T-helper 1 cell treated with Interleukin-12 subunit alpha and Interleukin-12 subunit beta and Interleukin-4 antibody, amounts not matched to agents 30 ng/mL and 1 ng/mL, for 36 hours (primary cell): ENCODE measurements at regions not wholly inside any gene's neighbourhood (a gene's known extent, or its start where the extent isn't known, plus 50 kb on each side); places are given as distances from the start of the nearest gene placed in this dataset.

Experiments used
- intact Hi-C: fragments of 100-400 bp; cut with micrococcal nuclease; formaldehyde crosslinking; loops from one replicate; pipeline ENCODE4 v1.15.1; 2024

DNA sequence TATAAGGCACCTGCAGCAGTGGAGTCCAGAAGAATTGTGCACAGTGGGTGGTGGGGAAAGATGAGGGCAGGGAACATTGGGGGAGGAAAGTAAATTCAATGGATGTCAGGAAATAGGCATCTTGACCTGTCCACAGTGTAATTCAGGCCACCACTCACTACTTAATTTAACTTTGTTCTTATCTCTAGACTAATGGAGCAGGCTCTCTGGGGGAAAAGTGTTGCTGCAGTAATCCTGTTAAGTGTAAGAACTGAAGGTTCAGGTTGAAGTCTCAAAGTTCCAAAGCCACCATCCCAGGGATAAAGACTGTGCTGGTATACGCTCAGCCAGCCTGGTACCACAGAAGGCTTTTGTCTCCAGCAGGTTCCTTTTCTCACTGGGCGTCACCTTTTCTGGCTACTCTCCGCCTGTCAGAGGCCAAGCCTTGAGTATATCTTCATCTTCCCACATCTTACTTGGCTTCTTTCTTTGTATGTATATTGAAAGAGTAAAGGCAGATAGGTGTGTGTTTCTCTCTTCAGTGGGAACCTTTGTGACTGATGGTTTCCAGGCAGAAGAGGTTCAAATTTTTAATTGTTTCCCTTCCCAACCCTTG, 150.9 kb upstream of the DMRT1 start:
- intact Hi-C loops = no loop called here

DNA sequence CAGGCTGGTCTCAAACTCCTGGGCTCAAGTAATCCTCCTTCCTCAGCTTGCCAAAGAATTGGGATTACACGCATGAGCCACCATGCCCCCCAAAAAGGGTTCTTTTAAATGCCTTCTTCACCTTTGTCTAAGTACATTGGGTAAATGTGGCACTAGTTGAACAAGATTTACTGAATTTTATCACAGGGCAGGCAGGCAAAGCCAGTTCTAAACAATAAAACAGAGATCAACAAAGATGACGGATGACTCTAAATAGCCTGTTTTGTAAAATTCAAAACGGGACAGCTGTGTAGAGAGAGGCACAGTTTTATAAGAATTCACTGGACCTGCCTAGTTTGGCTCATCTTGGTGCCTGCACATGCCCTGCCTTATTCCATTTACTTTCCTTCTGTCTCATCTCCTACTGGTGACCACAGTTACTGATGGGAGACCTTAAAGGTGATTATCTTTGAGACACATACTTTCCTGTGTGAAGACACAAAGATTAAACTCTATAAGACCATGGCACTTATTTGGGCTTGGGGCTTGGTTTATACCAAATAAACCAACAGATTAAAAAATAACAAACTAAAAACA, 149.6 kb upstream of the DMRT1 start:
- intact Hi-C loops = no loop called here

DNA sequence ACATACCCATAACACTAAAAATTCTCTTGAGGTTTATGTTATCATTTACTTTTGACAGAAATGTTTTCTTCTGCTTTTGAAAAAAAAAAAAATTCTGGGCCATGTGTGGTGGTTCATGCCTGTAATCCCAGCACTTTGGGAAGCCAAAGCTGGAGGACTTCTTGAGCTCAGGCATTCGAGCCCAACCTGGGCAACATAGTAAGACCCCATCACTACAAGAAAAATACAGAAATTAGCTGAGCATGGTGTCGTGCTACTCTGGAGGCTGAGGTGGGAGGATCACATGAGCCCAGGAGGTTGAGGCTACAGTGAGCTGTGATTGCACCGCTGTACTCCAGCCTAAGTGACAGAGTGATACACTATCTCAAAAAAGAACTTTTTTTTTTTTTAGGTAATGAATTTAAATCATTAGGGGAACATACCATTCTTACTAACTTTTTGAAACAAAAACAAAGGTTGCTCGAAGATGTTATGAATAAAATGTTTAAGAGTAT, 148.8 kb upstream of the DMRT1 start:
- intact Hi-C loops = no loop called here

DNA sequence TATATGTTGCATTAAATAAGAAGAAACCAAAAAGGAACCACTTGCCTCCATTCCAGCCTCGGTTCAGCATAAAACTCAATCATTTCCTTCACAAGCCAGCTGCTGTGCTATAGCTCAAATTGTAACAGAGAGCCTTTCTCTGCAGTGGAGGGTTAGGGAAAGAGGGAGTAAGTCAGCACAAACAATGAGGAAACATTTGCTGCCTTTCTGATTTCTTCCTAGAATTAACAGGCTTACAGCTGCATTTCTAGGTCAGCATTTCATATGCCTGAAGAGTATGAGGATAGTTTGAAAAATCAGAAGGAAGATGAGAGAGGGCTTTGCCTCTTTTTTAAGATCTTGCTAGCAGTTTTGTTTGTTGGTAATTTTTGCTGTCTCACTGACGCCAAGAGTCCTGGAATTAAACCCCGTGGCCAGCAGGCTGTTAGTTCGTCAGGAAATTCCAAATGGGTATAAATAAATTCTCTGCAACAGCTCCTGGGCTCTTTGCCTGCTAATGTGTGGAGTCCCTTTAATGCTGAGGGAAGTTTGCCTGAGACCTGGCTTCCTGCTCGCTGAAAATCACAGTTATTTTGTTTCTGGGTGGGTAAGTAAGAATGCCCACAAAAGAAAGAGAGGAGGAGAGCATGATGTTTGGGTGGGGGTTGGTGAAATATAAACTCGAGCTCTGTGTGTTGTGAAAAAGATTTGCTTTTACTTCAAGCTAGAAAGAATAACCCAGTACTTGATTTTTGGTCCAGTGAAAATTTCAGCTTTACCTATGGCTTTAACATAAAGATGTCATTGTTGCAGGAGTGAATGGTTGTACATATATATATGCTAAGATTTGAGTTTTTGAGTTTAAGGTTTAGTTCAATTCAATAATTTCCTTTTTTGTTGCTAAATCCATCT, 148.1 kb upstream of the DMRT1 start:
- intact Hi-C loops = no loop called here

DNA sequence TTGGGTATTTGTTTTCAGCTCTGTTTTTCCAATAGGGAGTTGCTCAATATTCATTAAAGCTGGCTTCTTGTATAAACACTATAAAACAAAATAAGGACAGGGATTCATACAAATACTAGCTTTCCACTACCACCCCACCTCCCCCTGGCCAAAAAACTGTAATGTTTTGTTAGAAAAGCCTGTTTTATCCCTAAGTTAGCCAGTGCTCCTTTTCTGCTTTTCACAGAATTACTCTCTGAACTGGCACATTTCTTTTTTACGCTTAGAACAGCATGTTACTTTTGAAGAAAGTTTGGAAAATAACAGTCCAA, 147.4 kb upstream of the DMRT1 start:
- intact Hi-C loops = no loop called here

DNA sequence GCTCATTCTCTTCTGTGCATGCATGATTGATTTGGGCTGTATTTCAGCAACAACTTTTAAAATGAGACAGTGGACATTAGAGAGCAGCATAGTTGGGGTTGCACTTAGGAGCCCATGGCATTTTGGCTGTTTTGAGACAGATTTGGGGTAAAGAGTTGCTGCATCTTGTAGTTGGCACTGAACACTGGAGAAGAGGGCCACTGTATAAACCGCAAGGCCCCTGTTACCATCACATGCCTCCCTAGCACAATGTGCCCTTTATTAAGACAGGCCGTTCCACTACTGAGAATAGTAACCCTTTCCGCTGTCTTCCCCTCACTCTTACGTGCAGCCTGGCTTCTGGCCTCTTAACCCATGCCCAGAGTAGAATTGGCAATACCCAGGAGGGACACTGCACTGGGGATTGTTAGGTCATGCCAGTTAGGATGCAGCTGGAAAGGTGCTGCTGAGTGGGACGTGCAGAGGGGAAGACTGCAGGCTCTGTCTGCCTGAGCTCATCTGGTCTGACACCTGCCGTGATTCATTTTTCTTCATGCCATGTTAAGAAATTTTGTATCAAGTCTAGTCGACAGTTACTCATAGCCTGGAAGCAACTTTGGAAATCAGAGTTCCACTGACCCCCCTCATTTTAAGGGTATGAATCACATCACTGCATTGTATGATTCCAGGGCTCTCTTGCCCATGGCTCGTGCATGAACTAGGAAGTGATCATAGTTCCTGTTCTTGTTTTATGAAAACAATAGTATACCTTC, 146.9 kb upstream of the DMRT1 start:
- intact Hi-C loops = no loop called here

DNA sequence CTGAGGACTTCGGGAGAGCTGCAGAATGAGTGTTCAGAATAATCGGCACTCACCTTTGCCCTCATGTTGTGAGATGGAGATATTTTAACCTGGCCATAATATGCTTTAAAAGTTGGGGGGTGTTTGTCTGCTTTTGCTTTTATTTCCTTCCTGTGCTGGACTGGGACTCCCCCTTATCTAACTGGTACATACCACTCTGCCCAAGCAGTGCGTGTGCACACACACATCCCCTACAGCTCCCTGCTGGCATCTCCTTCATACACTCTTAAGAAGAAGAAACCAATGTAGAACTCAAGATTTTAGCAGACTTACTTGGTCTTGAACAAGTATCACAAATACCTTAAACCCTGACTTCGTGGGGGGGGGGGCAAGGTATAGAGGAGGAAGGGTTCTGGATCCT, 146.2 kb upstream of the DMRT1 start:
- intact Hi-C loops = no loop called here

DNA sequence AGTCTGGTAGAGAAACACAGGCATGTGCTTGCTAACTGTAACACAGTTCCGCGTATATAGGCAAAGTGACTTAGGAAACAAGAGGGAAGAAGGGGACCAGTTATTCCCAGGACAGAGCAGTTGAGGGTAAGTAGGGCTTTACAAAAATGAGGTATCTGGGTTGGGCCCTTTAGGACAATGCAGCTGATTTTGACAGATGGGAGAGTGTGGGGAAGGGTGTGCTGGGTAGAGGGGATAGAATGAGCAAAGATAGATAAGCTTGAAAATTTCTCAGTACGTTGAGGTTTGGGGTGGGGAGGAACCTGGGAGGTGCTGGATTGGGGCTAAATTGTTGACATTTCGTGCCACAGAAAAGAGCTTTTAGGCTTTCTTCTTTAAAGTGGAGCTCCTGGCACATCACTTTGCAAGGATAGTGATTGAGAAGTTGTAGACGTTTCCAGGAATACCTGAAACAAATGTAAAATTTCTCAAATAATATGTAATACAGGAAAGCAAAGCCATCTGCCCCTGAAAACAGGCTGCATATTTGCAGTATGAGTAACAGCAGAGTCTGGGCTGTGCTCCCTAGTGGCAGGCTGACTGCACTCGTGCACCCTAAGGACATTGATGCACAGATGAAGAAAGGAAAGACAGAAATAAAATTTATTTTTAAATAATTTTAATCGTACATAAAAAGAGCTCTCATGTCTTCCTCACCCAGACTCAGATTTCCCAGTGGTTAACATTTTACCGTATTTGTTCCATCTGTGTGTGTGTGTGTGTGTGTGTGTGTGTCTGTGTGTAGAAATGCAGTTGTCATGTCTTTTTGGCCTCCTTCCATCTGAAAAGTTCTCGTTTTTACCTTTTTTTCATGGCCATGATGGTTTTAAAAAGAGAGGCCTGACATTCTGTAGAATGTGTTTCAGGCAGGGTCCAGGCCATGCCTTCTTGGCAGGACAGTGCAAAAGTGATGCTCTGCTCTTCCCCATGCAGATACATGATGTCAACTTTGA, 144.9 kb upstream of the DMRT1 start:
- intact Hi-C loops = no loop called here

DNA sequence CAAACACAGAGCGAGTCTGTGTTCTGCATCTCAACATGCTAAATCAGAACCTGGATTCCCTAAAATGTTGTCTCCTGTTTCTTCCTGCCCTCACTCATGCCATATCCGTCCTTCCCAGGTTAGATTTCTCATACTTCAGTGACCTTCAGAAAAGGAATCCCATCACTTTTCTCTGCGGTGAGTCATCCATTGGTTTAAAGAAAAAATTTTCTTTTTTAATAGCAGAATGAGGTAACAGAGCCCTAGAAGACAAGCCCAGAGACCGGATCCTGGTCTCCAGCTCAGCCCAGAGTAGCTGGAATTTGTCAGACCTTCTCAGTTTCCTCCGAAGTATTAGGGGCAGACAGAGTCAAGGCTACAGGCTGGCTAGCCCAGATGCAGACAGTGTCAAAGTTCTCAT, 143.2 kb upstream of the DMRT1 start:
- intact Hi-C loops = no loop called here

DNA sequence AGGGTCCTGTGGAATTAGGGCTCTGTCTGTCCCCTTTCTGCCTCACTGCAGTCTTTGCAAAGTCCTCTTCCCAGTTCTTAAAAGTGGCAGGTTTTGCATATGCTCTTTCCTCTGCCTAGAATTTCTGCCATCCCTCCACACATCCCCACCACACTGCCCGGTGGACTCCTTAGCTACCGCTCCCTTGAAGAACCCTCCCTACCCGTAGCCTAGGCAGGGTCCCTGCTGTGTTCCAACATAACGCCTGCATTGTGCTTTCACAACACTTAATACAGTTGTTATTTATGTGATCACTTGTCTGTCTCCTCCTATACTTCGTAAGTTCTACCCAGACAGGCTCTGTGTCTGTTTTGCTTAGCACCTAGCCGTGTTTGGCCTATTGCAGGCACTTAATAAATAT, 142.5 kb upstream of the DMRT1 start:
- intact Hi-C loops = no loop called here

DNA sequence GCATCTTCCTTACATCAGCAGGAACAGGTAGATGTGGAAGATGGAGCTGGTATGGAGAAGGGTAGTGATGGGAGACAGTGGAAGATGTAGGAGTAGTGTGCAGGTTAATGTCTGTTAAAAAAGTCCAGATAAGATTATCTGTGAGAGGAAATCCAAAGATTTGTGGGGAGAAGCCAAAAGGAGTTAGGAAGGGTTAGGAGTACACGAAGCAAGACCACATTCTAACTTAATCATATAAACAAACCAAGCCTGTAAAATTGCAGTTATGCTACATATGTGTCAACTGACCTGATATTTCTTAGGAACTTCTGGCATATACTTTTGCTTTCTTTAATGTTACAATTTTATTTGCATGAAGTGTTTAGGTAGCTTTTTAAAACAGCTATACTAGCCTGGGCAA, 142.1 kb upstream of the DMRT1 start:
- intact Hi-C loops = no loop called here

DNA sequence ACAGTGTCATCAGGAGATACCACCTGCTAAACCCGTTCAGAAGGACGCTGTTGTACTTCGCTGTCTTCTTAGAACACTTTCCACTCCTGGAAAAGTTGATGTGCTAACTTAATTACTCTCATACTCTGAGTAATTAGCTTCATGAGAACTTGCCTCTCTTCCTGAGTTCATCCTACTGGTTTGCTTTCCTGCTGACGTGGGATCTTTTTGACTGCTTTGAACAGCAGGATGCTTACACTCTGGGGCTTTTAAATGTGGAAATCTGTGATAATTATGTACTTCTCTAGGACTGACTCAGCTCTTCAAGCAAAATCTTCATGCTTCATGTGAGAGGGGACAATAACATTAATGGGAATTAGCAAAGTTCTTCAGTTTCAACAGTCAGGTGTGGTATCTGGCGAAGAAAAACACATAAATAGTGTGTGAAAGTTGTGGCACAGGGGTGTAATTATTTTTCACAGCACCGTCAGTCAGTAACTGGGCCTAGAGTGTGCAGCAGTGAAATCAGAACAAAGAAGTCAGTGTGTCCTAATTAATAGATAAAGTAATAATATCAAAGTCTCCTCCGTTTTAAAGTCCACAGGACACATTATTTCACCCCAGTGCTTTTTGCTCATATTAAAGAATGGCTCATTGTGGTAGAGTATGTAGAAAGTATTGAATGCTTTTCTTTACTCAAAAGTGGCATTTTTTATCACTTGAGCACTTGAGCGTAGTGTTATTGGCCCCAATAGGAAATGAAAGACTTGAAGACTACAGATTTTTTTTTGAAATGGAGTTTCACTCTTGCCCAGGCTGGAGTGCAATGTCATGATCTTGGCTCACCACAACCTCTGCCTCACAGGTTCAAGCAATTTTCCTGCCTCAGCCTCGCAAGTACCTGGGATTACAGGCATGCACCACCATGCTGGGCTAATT, 140.9 kb upstream of the DMRT1 start:
- intact Hi-C loops = loop anchor here (10.0 kb wide), 1 partner anchor 196 kb away; the partner anchor contains the start of gene KANK1

DNA sequence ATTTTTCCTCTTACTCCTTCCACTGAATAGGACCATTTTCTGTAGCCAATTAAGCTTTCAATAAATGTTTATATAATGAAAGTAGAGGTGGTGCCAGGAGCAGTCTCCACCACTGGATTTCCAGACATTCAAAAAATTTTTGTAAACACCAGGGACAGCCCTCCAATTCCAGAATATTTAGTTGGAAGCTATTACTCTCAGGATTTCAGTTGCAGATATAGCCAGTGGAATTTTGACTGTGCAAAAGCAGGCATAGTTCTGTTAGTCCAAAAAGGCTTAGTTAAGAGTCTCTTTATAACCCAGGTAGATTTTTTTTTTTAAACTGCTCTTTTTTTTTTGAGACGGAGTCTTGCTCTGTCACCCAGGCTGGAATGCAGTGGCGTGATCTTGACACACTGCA, 138.1 kb upstream of the DMRT1 start:
- intact Hi-C loops = loop anchor here (10.0 kb wide), 1 partner anchor 199 kb away; the partner anchor contains the start of gene KANK1

DNA sequence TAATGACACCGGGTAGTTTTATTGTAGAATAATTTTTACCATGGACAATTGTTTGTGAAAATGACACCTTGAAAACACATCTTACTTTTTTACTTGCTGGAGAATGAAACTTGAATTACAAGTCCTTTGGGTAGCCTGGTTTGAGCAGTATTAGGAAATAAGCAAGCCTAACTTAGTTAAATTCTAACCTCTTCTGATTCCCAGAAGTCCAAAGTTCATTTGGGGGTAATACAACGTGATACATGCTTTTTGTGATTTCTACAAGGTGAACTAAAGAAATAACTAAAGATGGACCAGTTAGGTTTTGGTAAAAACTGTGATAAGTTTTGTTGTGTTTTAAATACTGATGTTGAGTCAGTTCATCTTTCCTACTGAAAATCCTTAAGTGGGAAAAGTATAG, 135.4 kb upstream of the DMRT1 start:
- intact Hi-C loops = loop anchor here (1.0 to 10.0 kb wide), 5 partner anchors 29 to 201 kb away; partner anchors contain the start of gene KANK1

DNA sequence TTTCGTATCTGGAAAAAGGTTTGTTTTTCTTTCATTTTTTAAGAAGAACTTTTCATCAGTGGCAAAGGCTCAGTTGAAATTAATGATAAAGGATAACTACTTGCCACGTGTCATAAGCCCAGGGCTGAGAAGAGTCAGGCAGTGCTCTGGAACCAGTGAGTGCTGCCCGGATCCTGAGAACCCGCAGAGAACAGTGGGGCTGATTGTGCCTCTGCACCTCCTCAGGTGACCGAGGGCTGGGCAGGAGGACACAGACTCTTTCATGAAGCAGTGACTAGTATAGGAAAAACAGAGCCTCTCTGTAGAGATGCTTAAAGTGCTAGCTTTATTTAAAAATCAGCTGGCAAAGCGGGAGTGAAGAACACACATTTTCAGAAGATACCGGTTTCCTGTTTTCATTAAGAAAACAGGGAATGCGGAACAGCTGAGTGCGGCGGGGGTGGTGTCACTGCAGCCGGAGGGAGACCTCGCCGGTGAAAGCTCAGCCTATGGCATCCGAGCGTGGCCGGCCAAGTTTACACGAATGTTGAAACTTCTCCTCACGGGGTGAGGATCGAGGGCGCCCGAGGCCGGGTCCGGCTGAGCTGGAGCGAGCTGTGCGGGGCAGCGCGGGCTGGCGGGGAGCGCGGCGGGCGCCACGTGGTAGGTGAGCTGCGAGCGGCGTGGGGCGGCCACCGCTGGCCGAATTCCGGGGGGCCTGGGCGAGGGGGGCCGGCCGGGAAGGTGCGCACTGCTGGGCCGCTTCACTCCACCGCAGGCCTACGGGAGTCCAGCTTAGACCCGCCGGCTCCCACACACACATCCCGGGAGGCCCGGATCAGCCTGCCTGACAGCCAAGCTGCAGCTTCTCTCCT, 134.7 kb upstream of the DMRT1 start:
- intact Hi-C loops = loop anchor here (1.0 to 10.0 kb wide), 5 partner anchors 30 to 202 kb away; partner anchors contain the start of gene KANK1

DNA sequence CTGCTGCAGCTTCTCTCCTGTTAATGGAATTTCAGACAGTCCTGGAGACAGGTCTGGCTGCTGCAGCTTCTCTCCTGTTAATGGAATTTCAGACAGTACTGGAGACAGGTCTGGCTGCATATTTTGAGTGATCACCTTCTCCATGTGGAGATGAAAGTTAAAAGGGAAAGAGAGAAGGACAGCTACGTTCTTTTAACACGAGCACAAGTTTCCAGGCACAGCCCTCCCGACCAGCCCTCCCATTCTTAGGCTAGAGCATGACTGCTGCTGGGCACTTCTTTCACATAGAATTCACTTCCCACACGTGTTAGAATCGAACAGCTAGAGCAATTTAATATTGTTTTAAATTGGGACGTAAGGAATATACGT, 133.3 kb upstream of the DMRT1 start:
- intact Hi-C loops = loop anchor here (5.0 to 10.0 kb wide), 3 partner anchors 39 to 203 kb away; partner anchors contain the start of gene KANK1

DNA sequence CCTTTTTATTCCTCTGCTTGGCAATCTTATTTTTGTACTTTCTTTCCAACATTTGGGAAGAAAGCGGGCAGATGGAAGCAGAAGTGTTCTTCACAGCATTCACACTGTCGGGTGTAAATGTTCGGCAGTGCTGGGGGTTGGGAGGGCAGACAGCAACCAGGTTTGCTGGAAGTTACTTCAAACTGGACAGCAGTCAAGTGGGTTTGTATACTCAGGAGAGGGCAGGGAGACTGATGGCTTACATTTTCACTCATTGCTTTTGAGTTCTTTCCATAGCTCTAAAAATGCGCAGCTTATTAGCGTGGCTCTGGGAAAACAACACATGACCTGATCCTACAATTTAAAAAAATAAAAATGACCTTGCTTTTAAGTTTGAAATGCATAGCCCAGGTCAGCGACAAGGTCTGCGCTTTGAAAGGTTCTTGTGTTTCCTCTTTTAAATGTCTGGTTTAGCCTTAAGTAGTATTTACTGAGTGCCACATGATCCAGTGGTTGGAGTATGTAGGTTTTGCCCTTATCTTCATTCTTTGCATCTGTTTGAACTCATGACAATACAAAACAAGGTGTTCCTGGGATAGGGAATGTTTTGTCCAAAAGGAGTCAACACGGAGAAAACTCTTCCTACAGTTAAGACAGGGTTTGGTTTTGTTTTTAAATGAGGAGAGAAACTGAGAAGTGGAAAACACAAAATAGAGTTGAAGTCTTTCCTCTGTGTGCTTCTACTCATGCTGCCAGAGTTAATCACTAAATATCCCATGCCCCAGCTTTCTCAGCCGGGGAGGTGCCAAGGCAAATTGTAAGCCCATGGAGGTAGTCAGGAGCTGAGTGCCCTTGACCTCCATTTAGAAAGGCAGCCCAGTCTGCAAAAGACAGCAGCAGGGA, 132.7 kb upstream of the DMRT1 start:
- intact Hi-C loops = loop anchor here (5.0 to 10.0 kb wide), 3 partner anchors 39 to 204 kb away; partner anchors contain the start of gene KANK1
